Fibroblast of mammary gland (primary cell): ENCODE measurements at regions not wholly inside any gene's neighbourhood (a gene's known extent, or its start where the extent isn't known, plus 50 kb on each side); places are given as distances from the start of the nearest gene placed in this dataset.
"Not testable (repeated sequence)": the region's sequence is repeated elsewhere in the genome, so short reads cannot be mapped to it uniquely, and the experiment has no call there.

Source experiments
- DNase-seq: peaks from one replicate; pipeline ENCODE4 v3.0.0-alpha.2; 2010; ENCODE audit warnings: low read depth
- H3K4me3 ChIP-seq: 2 replicates; pipeline ENCODE4 v1.5.1; 2011; ENCODE audit warnings: low read depth, mild to moderate bottlenecking, low read length, moderate library complexity; ENCODE audit not compliant: control insufficient read depth
- TF ChIP-seq, protein P1 (sequence below): conservative IDR thresholded peaks from 2 replicates; pipeline ENCODE4 v1.5.1; 2011; ENCODE audit warnings: low read depth, low read length, inconsistent platforms; ENCODE audit not compliant: control insufficient read depth, insufficient read depth

DNA sequence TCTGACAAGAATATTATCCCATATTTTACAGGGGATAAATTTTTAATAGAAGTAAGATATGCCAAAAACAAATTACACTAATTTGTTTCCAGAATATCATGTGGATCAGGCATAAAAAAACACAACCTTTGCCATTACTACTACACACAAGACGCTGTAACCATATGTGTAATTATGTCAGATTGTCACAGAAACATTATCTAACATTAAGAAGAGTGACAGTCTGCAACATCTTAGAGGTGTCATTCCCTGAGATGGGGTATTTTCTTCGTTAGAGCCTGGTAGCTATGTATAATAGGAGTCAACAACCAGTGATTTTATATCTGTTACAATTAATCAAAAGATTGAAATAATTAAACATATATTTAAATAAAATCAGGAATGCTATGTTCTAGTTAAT is 518.9 kb downstream of the RERGL start:
- no peak overlapping the region for H3K4me3 ChIP-seq
- no peak for DNase-seq
- TF ChIP-seq, protein P1, sequence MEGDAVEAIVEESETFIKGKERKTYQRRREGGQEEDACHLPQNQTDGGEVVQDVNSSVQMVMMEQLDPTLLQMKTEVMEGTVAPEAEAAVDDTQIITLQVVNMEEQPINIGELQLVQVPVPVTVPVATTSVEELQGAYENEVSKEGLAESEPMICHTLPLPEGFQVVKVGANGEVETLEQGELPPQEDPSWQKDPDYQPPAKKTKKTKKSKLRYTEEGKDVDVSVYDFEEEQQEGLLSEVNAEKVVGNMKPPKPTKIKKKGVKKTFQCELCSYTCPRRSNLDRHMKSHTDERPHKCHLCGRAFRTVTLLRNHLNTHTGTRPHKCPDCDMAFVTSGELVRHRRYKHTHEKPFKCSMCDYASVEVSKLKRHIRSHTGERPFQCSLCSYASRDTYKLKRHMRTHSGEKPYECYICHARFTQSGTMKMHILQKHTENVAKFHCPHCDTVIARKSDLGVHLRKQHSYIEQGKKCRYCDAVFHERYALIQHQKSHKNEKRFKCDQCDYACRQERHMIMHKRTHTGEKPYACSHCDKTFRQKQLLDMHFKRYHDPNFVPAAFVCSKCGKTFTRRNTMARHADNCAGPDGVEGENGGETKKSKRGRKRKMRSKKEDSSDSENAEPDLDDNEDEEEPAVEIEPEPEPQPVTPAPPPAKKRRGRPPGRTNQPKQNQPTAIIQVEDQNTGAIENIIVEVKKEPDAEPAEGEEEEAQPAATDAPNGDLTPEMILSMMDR = no peak

DNA sequence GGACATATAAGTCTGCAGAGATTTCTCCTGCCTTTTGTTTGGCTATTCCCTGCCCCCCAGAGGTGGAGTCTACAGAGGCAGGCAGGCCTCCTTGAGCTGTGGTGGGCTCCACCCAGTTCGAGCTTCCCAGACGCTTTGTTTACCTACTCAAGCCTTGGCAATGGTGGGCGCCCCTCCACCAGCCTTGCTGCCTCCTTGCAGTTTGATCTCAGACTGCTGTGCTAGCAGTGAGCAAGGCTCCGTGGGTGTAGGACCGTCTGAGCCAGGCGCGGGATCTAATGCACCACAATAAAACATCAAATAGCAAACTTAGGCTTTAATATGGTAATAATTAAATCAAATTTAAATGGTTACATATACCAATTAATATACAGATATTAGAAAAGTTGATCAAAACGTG is 525.4 kb downstream of the RERGL start:
- DNase-seq, H3K4me3 ChIP-seq: not testable (repeated sequence)

DNA sequence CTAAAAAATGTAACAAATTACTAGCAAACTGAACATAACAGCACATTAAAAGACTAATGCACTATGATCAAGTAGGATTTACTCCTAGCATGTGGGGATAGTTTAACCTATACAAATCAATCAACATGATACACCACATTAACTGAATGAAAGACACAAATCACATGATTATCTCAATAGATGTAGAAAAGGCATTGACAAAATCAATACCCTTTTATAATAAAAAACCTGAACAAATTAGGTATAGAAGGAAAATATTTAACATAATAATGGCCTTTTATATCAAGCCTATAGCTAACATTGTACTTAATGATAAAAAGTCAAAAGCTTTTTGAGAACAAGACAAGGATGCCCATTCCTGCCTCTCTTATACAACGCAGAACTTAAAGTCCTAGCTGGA is 540.0 kb downstream of the RERGL start:
- no peak overlapping the region for H3K4me3 ChIP-seq
- DNase-seq = no peak
- TF ChIP-seq, protein P1 = no peak

DNA sequence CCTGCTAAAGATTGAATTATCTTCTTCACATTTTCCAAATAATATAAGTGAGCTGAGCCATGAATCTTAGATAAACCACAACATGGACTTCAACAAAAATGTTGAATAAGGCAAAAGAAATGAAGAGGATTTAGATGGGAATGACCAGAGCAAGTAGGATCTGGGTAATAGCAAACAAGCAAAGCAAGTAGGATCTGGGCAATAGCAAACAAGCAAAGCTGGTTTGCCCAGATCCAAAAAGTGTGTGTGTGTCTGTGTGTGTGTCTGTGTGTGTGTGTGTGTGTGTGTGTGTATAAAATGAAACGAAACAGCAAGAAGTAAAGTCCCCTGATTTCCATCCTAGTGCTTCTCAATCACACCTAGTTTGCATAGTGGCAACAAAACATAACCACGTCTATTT is 549.1 kb downstream of the RERGL start:
- TF ChIP-seq, protein P1 = no peak
- DNase-seq = no peak
- no peak overlapping the region for H3K4me3 ChIP-seq

DNA sequence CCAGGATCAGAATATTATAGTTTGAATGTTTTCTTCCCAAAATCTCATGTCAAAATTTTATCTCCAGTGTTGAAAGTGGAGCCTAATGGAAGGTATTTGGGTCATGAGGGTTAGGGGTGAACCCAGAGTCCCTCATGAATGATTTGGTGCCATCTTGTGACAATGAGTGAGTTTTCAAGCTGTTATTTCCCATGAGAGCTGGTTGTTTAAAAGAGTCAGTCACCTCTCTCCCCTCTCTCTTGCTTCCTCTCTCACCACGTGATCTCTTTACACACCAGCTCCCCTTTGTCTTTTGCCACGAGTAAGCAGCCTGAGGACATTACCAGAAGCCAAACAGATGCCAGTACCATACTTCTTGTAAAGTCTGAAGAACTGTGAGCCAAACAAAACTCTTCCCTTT is 561.6 kb downstream of the RERGL start:
- no peak for DNase-seq
- TF ChIP-seq, protein P1 = no peak
- H3K4me3 ChIP-seq = no peak overlapping the region

DNA sequence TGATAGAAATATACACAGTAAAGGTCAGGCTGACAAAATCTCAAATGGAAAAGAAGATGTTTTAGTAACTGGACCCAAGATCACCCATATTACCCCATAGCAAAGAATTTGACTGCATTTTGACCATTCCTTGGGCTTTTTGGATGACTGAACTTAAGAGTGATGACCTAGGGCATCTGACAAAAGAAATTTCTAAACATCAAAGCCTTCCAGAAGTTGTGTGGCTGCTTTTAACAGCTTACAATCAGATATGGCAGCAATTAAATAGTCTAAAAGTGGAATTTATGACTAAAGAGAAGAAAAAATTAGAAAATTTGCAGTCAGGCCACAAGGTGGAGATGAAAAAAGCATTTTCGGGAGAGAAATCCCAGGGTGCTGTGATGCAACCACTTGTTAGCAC is 563.0 kb downstream of the RERGL start:
- DNase-seq = no peak
- TF ChIP-seq, protein P1 = no peak

DNA sequence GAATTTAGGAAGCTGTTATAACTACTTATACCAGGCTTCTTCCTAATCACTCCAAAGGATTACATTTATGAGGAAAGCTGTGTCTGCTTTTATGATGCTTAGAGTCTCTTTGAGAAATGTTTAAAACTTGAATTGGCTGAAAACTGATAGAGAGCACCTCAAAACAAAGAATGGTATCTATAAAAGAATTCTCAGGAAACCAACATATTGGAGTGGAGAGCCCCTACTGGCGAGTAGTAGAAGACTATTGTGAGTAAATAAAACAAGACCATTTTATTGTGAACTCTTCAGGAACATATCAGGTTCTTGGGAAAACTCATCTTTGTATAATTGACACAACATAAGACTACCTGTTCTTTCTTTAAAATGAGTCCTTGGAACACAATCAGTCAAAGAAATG is 578.6 kb downstream of the RERGL start:
- TF ChIP-seq, protein P1 = no peak
- no peak for DNase-seq
- no peak overlapping the region for H3K4me3 ChIP-seq

More for the DNA sequence above, 563.0 kb downstream of the RERGL start:
- H3K4me3 ChIP-seq = no peak overlapping the region

DNA sequence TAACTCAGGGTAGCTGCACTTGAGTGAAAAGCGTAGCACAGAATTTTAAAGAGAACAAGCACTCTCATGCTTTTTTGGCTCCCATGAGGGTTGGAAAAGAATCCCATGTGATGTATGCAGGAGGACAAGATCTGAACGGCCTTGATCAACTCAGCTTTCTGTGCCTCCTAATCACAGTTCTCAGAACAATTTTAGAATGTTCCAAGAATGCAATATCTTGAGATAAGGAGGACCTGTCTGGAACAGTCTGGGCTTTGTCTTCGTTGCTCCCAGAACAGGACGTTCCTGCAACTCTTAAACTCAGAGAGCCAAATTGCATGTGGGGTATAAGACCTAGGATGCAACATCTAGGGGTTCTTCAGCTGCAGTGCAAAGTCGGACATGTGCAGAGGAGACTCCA is 582.7 kb downstream of the RERGL start:
- TF ChIP-seq, protein P1 = no peak
- DNase-seq = no peak
- no peak overlapping the region for H3K4me3 ChIP-seq
